Chondrocyte (in vitro differentiated cells): ENCODE measurements at regions not wholly inside any gene's neighbourhood (a gene's known extent, or its start where the extent isn't known, plus 50 kb on each side); places are given as distances from the start of the nearest gene placed in this dataset.

Experiments
- DNase-seq: peaks from one replicate; pipeline ENCODE4 v3.0.0; 2021; ENCODE audit warnings: mixed read lengths, low spot score
- H3K27ac Mint-ChIP-seq: one replicate; pipeline ENCODE4 v1.8.0; 2021; ENCODE audit warnings: mild to moderate bottlenecking, moderate library complexity, mixed read lengths; ENCODE audit not compliant: unreplicated experiment
- H3K27me3 Mint-ChIP-seq: 2 replicates; pipeline ENCODE4 v1.8.0; 2021; ENCODE audit warnings: low read depth, mixed read lengths
- H3K36me3 Mint-ChIP-seq: 2 replicates; pipeline ENCODE4 v1.8.0; 2021; ENCODE audit warnings: low read depth, mixed read lengths
- H3K4me1 Mint-ChIP-seq: 2 replicates; pipeline ENCODE4 v1.8.0; 2021; ENCODE audit warnings: low read depth, mild to moderate bottlenecking, mixed read lengths
- H3K4me3 Mint-ChIP-seq: one replicate; pipeline ENCODE4 v1.8.0; 2021; ENCODE audit warnings: mild to moderate bottlenecking, moderate library complexity, mixed read lengths; ENCODE audit not compliant: unreplicated experiment
- H3K9me3 Mint-ChIP-seq: 2 replicates; pipeline ENCODE4 v1.8.0; 2021; ENCODE audit warnings: low read depth, mixed read lengths
- CTCF ChIP-seq: fragments of 200-600 bp; sonication (generic); IDR thresholded peaks from 2 replicates; pipeline ENCODE4 v1.5.0; 2021; ENCODE audit warnings: antibody characterized with exemption, mild to moderate bottlenecking, moderate library complexity

- no peak for DNase-seq
- H3K9me3 Mint-ChIP-seq = peaks cover 2% of the 10 kb centered on the region
- no peak for TF ChIP-seq CTCF
- no peaks in the 10 kb centered on the region for H3K4me1 Mint-ChIP-seq
- no peak overlapping the region for H3K4me3 Mint-ChIP-seq
- H3K36me3 Mint-ChIP-seq = no peaks in the 10 kb centered on the region
- peaks cover 10% of the 10 kb centered on the region for H3K27me3 Mint-ChIP-seq
- no peak overlapping the region for H3K27ac Mint-ChIP-seq
These were observed 707.5 kb downstream of the BCL11B start for GRCh38 chr14:98564541-98564940.

GRCh38 chr14:98571104-98571503 lies 700.9 kb downstream of the BCL11B start:
- H3K36me3 Mint-ChIP-seq = peaks cover 1% of the 10 kb centered on the region
- no peak overlapping the region for H3K4me3 Mint-ChIP-seq
- peaks cover 5% of the 10 kb centered on the region for H3K27me3 Mint-ChIP-seq
- H3K4me1 Mint-ChIP-seq = no peaks in the 10 kb centered on the region
- no peak overlapping the region for H3K27ac Mint-ChIP-seq
- no peaks in the 10 kb centered on the region for H3K9me3 Mint-ChIP-seq
- no peak for DNase-seq
- no peak for TF ChIP-seq CTCF

GRCh38 chr14:98573082-98573481 lies 698.9 kb downstream of the BCL11B start:
- Mint-ChIP-seq H3K9me3 (no peaks in the 10 kb centered on the region), H3K4me3 (no peak overlapping the region), H3K27ac (no peak overlapping the region), H3K36me3 (peaks cover 1% of the 10 kb centered on the region), H3K4me1 (no peaks in the 10 kb centered on the region), H3K27me3 (peaks cover 2% of the 10 kb centered on the region)
- DNase-seq = no peak
- no peak for TF ChIP-seq CTCF

- no peak overlapping the region for H3K27ac Mint-ChIP-seq
- peaks cover 2% of the 10 kb centered on the region for H3K27me3 Mint-ChIP-seq
- H3K9me3 Mint-ChIP-seq = no peaks in the 10 kb centered on the region
- no peak for TF ChIP-seq CTCF
- H3K4me3 Mint-ChIP-seq = no peak overlapping the region
- peaks cover 1% of the 10 kb centered on the region for H3K36me3 Mint-ChIP-seq
- no peaks in the 10 kb centered on the region for H3K4me1 Mint-ChIP-seq
- no peak for DNase-seq
These were observed 695.5 kb downstream of the BCL11B start for GRCh38 chr14:98576463-98576862.

- DNase-seq = no peak
- Mint-ChIP-seq H3K4me3 (no peak overlapping the region), H3K27ac (no peak overlapping the region), H3K36me3 (peaks cover 1% of the 10 kb centered on the region), H3K27me3 (peaks cover 2% of the 10 kb centered on the region), H3K9me3 (no peaks in the 10 kb centered on the region), H3K4me1 (no peaks in the 10 kb centered on the region)
- TF ChIP-seq CTCF = no peak
These were observed 693.8 kb downstream of the BCL11B start for GRCh38 chr14:98578204-98578603.
